Skin epidermis (tissue), 12 donors: ENCODE measurements at regions not wholly inside any gene's neighbourhood (a gene's known extent, or its start where the extent isn't known, plus 50 kb on each side); places are given as distances from the start of the nearest gene placed in this dataset.

ENCODE experiments used
- H3K27ac ChIP-seq, 21 experiments: fragments of 200-600 bp; sonication (generic) in 11 of 21; one replicate each; pipeline ENCODE4 v1.5.0; 2020; ENCODE audit warnings: mild to moderate bottlenecking in 3 of 21, inconsistent platforms in 2 of 21, moderate library complexity in 2 of 21
- H3K4me3 ChIP-seq, 7 experiments: fragments of 200-600 bp; sonication (generic) in 2 of 7; one replicate each; pipeline ENCODE4 v1.5.0; 2020; ENCODE audit warnings: inconsistent platforms in 2 of 7, mild to moderate bottlenecking in 2 of 7, moderate library complexity in 1 of 7

- no peak overlapping the region for H3K27ac ChIP-seq
- H3K4me3 ChIP-seq = no peak overlapping the region
These were observed 107.7 kb upstream of the CDC42EP3 start for GRCh38 chr2:37779139-37779538.

DNA sequence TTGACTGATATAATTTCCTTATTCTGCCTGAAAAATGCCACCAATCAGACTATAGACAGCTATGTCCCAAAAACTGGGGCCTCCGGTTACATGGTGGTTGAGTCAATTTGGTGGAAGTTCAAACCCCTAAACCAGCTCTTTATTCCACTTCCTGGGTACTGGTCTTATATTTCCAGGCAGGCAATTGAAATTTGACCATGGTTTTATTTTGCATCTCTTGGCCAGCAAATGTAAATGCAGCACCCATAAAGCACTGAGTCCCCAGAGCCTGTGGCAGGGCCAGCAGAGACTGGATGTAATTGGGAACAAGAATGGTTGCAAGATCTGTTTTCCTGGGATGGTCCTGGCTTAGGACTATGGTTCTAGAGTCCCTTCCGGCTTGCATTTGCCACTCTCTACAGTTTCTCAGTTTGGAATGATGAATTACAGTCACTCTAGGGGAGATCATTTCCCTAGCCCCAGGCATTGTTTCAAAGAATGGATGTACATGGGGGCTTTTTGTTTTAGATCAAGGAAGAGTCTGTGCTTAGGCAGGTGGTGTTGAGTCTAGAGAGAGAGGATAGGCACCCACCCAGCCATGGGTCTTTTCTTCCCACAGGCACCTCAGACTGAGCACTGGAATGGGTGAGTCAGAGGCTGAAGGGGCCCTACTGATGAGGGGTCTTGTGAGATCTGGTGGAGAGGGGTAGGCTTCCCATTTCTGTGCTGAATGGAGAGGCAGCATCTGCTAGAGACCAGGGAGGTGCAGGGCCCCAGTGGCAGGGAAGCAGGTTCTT lies 108.4 kb upstream of the CDC42EP3 start:
- H3K4me3 ChIP-seq = no peak overlapping the region
- no peak overlapping the region for H3K27ac ChIP-seq

DNA sequence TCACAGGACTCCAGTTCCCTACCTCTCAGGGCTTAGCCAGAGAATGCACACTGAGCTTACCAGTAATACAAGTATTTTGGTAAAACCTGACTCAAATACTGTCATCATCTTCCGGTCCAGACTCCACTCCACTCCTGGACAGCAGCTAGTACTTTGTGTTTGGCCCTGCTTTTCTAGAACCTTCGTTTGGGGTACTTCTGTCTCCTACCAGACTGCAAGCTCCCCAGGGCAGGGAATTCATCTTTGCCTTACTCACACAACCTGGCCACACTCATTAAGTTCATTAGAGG lies 108.9 kb upstream of the CDC42EP3 start:
- Histone ChIP-seq H3K27ac (no peak overlapping the region), H3K4me3 (no peak overlapping the region)

DNA sequence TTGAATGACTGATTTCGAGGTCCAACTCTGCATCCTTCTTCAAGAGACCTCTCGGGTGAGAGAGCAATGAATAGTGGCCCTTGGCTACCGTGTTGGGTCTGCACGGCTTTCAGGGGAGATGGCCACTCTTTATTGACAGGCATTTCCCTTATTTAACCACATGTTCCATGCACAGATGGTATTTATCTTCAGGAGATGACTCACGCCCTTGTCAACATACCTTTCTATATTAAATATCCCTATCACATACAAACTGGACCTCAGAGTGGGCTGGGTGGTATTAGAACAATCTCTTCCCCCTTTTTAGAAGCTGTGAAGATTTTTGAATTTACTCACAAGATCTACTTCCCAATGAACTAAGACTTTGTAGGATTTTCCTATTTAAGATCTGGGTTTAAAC lies 109.6 kb upstream of the CDC42EP3 start:
- Histone ChIP-seq H3K4me3 (no peak overlapping the region), H3K27ac (no peak overlapping the region)

DNA sequence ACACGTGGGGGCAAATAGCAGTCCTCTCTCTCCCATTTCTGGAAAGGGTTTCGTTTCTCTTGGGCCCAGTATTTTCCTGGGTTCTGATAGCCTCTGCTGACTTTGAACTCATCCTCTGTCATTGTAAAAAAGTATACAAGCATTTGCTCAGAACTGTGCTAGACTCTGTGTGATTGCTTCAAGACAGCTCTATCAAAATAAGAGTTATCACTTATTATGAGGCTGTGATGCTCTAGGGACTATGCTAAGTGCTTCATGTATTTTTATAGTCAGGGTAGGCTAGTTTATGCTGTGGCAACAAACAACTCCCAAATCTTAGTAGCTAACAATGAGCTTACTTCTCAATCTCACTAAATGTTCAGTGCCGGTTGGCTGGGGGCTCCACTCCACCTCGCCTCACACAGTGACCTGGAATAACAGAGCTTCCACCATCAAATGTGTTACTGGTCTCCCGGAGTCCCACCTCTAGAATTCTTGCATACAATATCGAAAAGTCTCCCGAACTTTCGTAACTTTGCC lies 110.8 kb upstream of the CDC42EP3 start:
- Histone ChIP-seq H3K27ac (no peak overlapping the region), H3K4me3 (no peak overlapping the region)

DNA sequence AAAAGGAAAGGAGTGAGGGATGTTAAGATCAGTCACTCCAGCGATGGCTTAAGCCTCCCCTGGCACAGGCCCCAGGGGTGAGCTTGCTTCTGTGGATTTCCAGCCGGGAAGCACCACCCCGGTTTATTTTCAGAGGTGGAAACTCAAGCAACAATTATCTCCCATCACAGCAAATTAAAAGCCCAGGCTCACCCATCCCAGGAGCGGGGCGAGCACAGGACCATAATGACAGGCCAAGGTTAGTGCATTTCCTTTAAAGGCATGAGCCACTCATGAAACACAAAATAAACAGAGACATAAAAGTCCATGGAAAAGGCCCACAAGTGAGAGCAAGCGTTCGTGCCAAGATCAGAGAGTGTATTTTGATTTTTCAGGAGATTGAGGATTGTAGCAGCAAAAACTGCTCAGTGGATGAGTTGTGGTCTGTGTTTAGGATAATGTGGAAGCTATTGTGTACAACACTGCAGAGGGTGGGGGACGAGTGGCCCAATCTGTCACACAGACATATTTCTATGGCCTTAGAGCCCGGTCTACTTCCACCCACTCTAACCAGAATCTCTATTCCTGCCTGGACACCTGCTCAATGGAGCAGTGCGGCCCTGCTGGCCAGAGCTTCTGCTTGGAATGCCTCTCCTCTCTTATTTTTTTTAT lies 111.4 kb upstream of the CDC42EP3 start:
- H3K27ac ChIP-seq = no peak overlapping the region
- no peak overlapping the region for H3K4me3 ChIP-seq

DNA sequence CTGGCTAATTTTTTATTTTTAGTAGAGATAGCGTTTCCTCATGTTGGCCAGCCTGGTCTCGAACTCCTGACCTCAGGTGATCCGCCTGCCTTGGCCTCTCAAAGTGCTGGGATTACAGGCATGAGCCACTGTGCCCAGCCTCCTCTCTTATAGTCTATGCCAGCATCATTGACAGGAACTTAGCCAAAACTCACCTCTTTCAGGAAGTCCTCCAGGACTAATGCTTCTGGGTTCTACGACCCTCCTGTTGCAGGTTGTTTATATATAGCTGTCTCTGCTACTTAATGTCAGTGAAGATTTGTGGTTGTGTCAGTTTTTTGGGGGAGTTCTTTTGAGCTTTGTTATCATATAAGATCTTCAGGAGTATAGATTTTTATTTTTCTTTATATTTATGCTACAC lies 112.1 kb upstream of the CDC42EP3 start:
- no peak overlapping the region for H3K4me3 ChIP-seq
- no peak overlapping the region for H3K27ac ChIP-seq

GRCh38 chr2:37784071-37784758 lies 112.8 kb upstream of the CDC42EP3 start:
- Histone ChIP-seq H3K27ac (no peak overlapping the region), H3K4me3 (no peak overlapping the region)

- Histone ChIP-seq H3K4me3 (no peak overlapping the region), H3K27ac (no peak overlapping the region)
These were observed 113.3 kb upstream of the CDC42EP3 start for GRCh38 chr2:37784759-37785149.

DNA sequence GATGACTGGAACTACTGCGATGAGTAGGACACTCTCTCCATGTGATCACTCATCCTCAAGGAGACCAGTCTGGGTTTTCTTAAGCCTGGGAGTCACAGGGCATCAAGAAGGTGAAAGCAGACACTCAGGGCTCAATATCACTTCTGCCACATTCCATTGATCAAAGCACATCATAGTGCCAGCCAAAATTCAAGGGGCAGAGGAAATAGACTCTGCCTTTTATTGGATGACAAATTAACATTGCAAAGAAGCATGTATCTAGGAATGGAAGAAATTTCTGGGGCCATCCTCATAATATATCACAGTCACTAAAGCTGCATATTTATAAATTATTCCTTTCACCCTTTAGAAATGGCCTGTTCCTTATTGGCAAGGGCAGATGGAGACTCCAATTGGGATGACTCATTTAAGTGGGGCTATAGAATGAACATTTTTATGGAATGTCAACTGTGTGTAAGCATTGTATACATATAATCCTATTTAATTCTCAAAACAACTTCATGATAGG lies 114.8 kb upstream of the CDC42EP3 start:
- Histone ChIP-seq H3K4me3 (no peak overlapping the region), H3K27ac (no peak overlapping the region)

DNA sequence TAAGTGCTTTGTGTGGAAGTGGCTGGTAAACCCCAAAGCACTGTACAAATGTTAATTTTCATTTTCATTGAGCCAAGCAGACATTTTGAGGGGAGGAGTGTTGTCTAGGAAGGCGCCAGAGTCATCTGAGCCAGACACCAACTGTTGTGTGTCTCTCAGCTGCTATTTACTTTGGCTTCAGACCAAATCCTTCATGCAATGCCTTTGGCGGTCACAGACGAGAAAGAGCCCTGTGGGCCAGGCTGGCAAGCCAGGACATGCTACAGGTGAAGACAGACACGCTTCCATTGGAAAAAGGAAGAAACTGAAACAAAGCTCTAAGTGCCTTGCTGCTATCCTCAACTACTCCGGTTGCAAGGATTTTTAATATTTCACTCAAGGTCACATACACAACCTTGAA lies 115.4 kb upstream of the CDC42EP3 start:
- H3K27ac ChIP-seq = no peak overlapping the region
- no peak overlapping the region for H3K4me3 ChIP-seq

GRCh38 chr2:37788602-37789209 lies 117.3 kb upstream of the CDC42EP3 start:
- Histone ChIP-seq H3K27ac (no peak overlapping the region), H3K4me3 (no peak overlapping the region)

- Histone ChIP-seq H3K27ac (no peak overlapping the region), H3K4me3 (no peak overlapping the region)
These were observed 118.6 kb upstream of the CDC42EP3 start for GRCh38 chr2:37790019-37790418.

DNA sequence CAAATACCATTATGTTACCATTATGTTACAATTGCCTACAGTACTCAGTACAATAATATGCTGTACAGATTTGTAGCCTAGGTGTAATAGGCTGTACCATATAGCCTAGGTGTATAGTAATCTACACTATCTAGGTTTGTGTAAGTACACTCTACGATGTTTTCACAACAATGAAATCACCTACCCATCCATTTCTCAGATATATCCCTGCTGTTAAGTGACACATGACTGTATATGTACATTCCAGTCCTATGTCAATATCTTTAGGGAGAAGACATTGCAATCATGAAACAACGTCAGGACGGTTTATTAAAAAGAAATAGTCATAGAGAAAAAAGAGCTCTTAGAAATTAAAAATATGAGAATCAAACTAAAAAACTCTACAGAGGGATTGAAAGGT lies 119.0 kb upstream of the CDC42EP3 start:
- H3K27ac ChIP-seq = no peak overlapping the region
- no peak overlapping the region for H3K4me3 ChIP-seq

DNA sequence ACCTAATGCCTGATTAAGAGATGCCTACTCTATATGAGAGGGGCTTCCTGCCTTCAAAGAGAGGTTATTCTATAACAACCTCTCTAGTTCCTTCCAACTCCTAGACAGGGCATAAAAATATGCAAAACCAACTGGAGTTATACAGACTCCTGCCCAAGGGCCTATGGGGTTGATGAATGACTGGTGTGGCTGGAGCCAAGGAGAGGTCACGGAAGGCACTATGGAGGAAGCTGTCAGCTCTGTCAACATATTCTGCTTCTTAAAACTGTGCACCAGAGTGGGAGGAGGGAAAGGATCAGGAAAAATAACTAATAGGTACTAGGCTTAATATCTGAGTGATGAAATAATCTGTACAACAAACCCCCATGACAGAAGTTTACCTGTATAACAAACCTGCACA lies 120.9 kb upstream of the CDC42EP3 start:
- Histone ChIP-seq H3K4me3 (no peak overlapping the region), H3K27ac (no peak overlapping the region)

- Histone ChIP-seq H3K4me3 (no peak overlapping the region), H3K27ac (no peak overlapping the region)
These were observed 121.6 kb upstream of the CDC42EP3 start for GRCh38 chr2:37793004-37793403.

- Histone ChIP-seq H3K27ac (no peak overlapping the region), H3K4me3 (no peak overlapping the region)
These were observed 123.3 kb upstream of the CDC42EP3 start for GRCh38 chr2:37794717-37795116.

GRCh38 chr2:37795456-37795855 lies 124.0 kb upstream of the CDC42EP3 start:
- Histone ChIP-seq H3K4me3 (no peak overlapping the region), H3K27ac (no peak overlapping the region)

DNA sequence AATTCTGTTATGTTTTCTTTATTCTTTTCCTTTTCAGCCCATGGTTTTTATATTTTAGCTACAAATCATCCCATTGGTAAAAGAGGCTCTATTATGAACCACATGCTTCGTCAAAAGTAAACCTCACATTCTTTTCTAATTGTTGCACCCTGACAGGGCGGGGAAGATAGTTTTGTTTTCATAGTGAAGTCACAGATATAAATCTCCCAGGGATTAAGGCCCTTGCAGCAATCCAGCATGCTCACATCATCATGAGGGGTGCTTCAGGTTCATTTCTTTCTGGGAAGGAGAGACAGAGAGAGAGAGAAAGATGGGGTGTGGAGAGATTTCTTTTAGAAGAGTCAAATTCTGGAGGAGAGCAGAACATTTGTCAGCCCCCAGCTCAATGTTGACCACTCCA lies 124.5 kb upstream of the CDC42EP3 start:
- H3K27ac ChIP-seq = no peak overlapping the region
- H3K4me3 ChIP-seq = no peak overlapping the region

- Histone ChIP-seq H3K4me3 (no peak overlapping the region), H3K27ac (no peak overlapping the region)
These were observed 125.0 kb upstream of the CDC42EP3 start for GRCh38 chr2:37796481-37796880.

GRCh38 chr2:37797081-37797480 lies 125.6 kb upstream of the CDC42EP3 start:
- Histone ChIP-seq H3K4me3 (no peak overlapping the region), H3K27ac (no peak overlapping the region)
